T-helper 2 cell (primary cell): ENCODE measurements at regions not wholly inside any gene's neighbourhood (a gene's known extent, or its start where the extent isn't known, plus 50 kb on each side); places are given as distances from the start of the nearest gene placed in this dataset.
A peak's percentile ranks its signal among the peaks of the same experiment; 100 is the strongest.
"Not testable (repeated sequence)": the region's sequence is repeated elsewhere in the genome, so short reads cannot be mapped to it uniquely, and the experiment has no call there.

Experiments
- DNase-seq, 5 experiments: peaks; one replicate each; pipeline versions ENCODE4 v3.0.0 to v3.0.0-alpha.2; 2012 to 2022

- no peak for DNase-seq
Measured at GRCh38 chr14:53386362-53386761, 233.2 kb upstream of the DDHD1 start.

- no peak for DNase-seq
Measured at GRCh38 chr14:53384536-53384935, 231.4 kb upstream of the DDHD1 start.

GRCh38 chr14:53384073-53384472 lies 230.9 kb upstream of the DDHD1 start:
- no peak for DNase-seq

- DNase-seq = no peak
Measured at GRCh38 chr14:53381895-53382294, 228.8 kb upstream of the DDHD1 start.

- DNase-seq = no peak
Measured at GRCh38 chr14:53380867-53381225, 227.7 kb upstream of the DDHD1 start.

- no peak for DNase-seq
Measured at GRCh38 chr14:53380052-53380866, 227.1 kb upstream of the DDHD1 start.

GRCh38 chr14:53378142-53378541 lies 225.0 kb upstream of the DDHD1 start:
- DNase-seq = no peak

- no peak for DNase-seq
Measured at GRCh38 chr14:53376064-53376463, 222.9 kb upstream of the DDHD1 start.

GRCh38 chr14:53375599-53375998 lies 222.5 kb upstream of the DDHD1 start:
- no peak for DNase-seq

GRCh38 chr14:53368711-53369201 lies 215.6 kb upstream of the DDHD1 start:
- DNase-seq = no peak

- DNase-seq = no peak
Measured at GRCh38 chr14:53368066-53368465, 214.9 kb upstream of the DDHD1 start.

- DNase-seq = no peak
Measured at GRCh38 chr14:53367644-53368026, 214.5 kb upstream of the DDHD1 start.

GRCh38 chr14:53365486-53366130 lies 212.5 kb upstream of the DDHD1 start:
- no peak for DNase-seq

GRCh38 chr14:53362916-53363315 lies 209.8 kb upstream of the DDHD1 start:
- DNase-seq = not testable (repeated sequence)

- DNase-seq = no peak
Measured at GRCh38 chr14:53360829-53361228, 207.7 kb upstream of the DDHD1 start.

- DNase-seq = no peak
Measured at GRCh38 chr14:53358166-53358565, 205.0 kb upstream of the DDHD1 start.

- DNase-seq = no peak
Measured at GRCh38 chr14:53356361-53357150, 203.4 kb upstream of the DDHD1 start.

GRCh38 chr14:53355581-53356112 lies 202.5 kb upstream of the DDHD1 start:
- peak in 1 of 5 experiments; percentile 5 for DNase-seq

- no peak for DNase-seq
Measured at GRCh38 chr14:53354336-53354735, 201.2 kb upstream of the DDHD1 start.

- no peak for DNase-seq
Measured at GRCh38 chr14:53350866-53351265, 197.7 kb upstream of the DDHD1 start.

- no peak for DNase-seq
Measured at GRCh38 chr14:53350429-53350828, 197.3 kb upstream of the DDHD1 start.

GRCh38 chr14:53346988-53347387 lies 193.9 kb upstream of the DDHD1 start:
- DNase-seq = no peak

- DNase-seq = no peak
Measured at GRCh38 chr14:53341324-53341723, 188.2 kb upstream of the DDHD1 start.
